ENCODE measurements at regions not wholly inside any gene's neighbourhood (a gene's known extent, or its start where the extent isn't known, plus 50 kb on each side); places are given as distances from the start of the nearest gene placed in this dataset.
A peak's percentile ranks its signal among the peaks of the same experiment; 100 is the strongest.

- H3K27me3 ChIP-seq (ENCODE audit: control insufficient read depth, insufficient read depth, low read length): no peaks in the 10 kb centered on the region
- no peaks in the 10 kb centered on the region for H3K36me3 ChIP-seq (ENCODE audit: control insufficient read depth, insufficient read depth, low read length)
- TF ChIP-seq CTCF (IDR thresholded peaks at IDR 0.05; ENCODE audit: insufficient read depth, low read length, severe bottlenecking): no peak
- FAIRE-seq (no peak), DNase-seq (ENCODE audit: low read depth) (no peak)
- H3K4me3 ChIP-seq (ENCODE audit: low read depth, low read length): no peak overlapping the region
Observed at GRCh38 chr7:113659416-113659815, 259.4 kb downstream of the PPP1R3A start.

- no peak for TF ChIP-seq CTCF (IDR thresholded peaks at IDR 0.05; ENCODE audit: insufficient read depth, low read length, severe bottlenecking)
- Histone ChIP-seq H3K27me3 (ENCODE audit: control insufficient read depth, insufficient read depth, low read length) (no peaks in the 10 kb centered on the region), H3K36me3 (ENCODE audit: control insufficient read depth, insufficient read depth, low read length) (no peaks in the 10 kb centered on the region), H3K4me3 (ENCODE audit: low read depth, low read length) (no peak overlapping the region)
- FAIRE-seq (no peak), DNase-seq (ENCODE audit: low read depth) (no peak)
Observed at GRCh38 chr7:113657603-113658002, 261.2 kb downstream of the PPP1R3A start.

GRCh38 chr7:113652501-113652900, 266.3 kb downstream of the PPP1R3A start:
- FAIRE-seq (no peak), DNase-seq (ENCODE audit: low read depth) (peak; percentile 82)
- H3K4me3 ChIP-seq (ENCODE audit: low read depth, low read length): no peak overlapping the region
- no peaks in the 10 kb centered on the region for H3K36me3 ChIP-seq (ENCODE audit: control insufficient read depth, insufficient read depth, low read length)
- no peaks in the 10 kb centered on the region for H3K27me3 ChIP-seq (ENCODE audit: control insufficient read depth, insufficient read depth, low read length)
- no peak for TF ChIP-seq CTCF (IDR thresholded peaks at IDR 0.05; ENCODE audit: insufficient read depth, low read length, severe bottlenecking)

- no peaks in the 10 kb centered on the region for H3K27me3 ChIP-seq (ENCODE audit: control insufficient read depth, insufficient read depth, low read length)
- FAIRE-seq: no peak
- H3K36me3 ChIP-seq (ENCODE audit: control insufficient read depth, insufficient read depth, low read length): no peaks in the 10 kb centered on the region
- DNase-seq (ENCODE audit: low read depth): no peak
- TF ChIP-seq CTCF (IDR thresholded peaks at IDR 0.05; ENCODE audit: insufficient read depth, low read length, severe bottlenecking): no peak
- no peak overlapping the region for H3K4me3 ChIP-seq (ENCODE audit: low read depth, low read length)
Observed at GRCh38 chr7:113649556-113649955, 269.3 kb downstream of the PPP1R3A start.

- TF ChIP-seq CTCF (IDR thresholded peaks at IDR 0.05; ENCODE audit: insufficient read depth, low read length, severe bottlenecking): no peak
- Histone ChIP-seq H3K27me3 (ENCODE audit: control insufficient read depth, insufficient read depth, low read length) (no peaks in the 10 kb centered on the region), H3K36me3 (ENCODE audit: control insufficient read depth, insufficient read depth, low read length) (no peaks in the 10 kb centered on the region), H3K4me3 (ENCODE audit: low read depth, low read length) (no peak overlapping the region)
- DNase-seq (ENCODE audit: low read depth) (peak; percentile 42), FAIRE-seq (no peak)
Observed at GRCh38 chr7:113639221-113639620, 279.6 kb downstream of the PPP1R3A start.

- FAIRE-seq: no peak
- no peaks in the 10 kb centered on the region for H3K27me3 ChIP-seq (ENCODE audit: control insufficient read depth, insufficient read depth, low read length)
- no peaks in the 10 kb centered on the region for H3K36me3 ChIP-seq (ENCODE audit: control insufficient read depth, insufficient read depth, low read length)
- peak; percentile 98 for DNase-seq (ENCODE audit: low read depth)
- no peak overlapping the region for H3K4me3 ChIP-seq (ENCODE audit: low read depth, low read length)
- TF ChIP-seq CTCF (IDR thresholded peaks at IDR 0.05; ENCODE audit: insufficient read depth, low read length, severe bottlenecking): no peak
Observed at GRCh38 chr7:113636727-113637421, 281.9 kb downstream of the PPP1R3A start.
